SK-N-SH (cell line): ENCODE measurements at regions not wholly inside any gene's neighbourhood (a gene's known extent, or its start where the extent isn't known, plus 50 kb on each side); places are given as distances from the start of the nearest gene placed in this dataset.

ENCODE experiments used
- CTCF ChIA-PET: fragments of 300-600, 350-600 bp; formaldehyde crosslinking; extraction: SDS; loops from one replicate; lab custom pipeline; 2021; lab: Yijun Ruan, JAX
- POLR2A ChIA-PET: fragments of 350-600 bp; sonication (Branson Sonifier 250); formaldehyde crosslinking; extraction: SDS; loops from one replicate; lab custom pipeline; 2020; ENCODE audit warnings: antibody characterized with exemption, inconsistent platforms; lab: Yijun Ruan, JAX
- DNase-seq: peaks from one replicate; pipeline ENCODE4 v3.0.0; 2012
- H2AFZ ChIP-seq: fragments of 200-600 bp; sonication (generic); 2 replicates; pipeline ENCODE4 v1.8.1; 2016; ENCODE audit warnings: antibody characterized with exemption, mild to moderate bottlenecking, low read depth
- H3F3A ChIP-seq: fragments of 200-600 bp; sonication (generic); replicated peaks from 2 replicates; pipeline ENCODE3; 2016; ENCODE audit warnings: antibody characterized with exemption, mild to moderate bottlenecking; ENCODE audit not compliant: insufficient read depth
- H3K27ac ChIP-seq, 2 experiments: fragments of 200-500 bp in 1 of 2; fragments of 200-600 bp in 1 of 2; sonication (Bioruptor generic) in 1 of 2; sonication (generic), shearing (Covaris generic) in 1 of 2; 2 replicates each; pipeline versions ENCODE4 v1.5.1 to v1.6.1; 2014 to 2016; ENCODE audit warnings: low read depth in 2 of 2, inconsistent platforms in 1 of 2, low read length in 1 of 2, mild to moderate bottlenecking in 1 of 2, mixed read lengths in 1 of 2
- H3K27me3 ChIP-seq: fragments of 200-600 bp; sonication (generic), shearing (Covaris generic); 2 replicates; pipeline ENCODE4 v1.6.1; 2016; ENCODE audit warnings: mixed run types; ENCODE audit not compliant: insufficient read depth
- H3K36me3 ChIP-seq, 2 experiments: fragments of 200-500 bp in 1 of 2; fragments of 200-600 bp in 1 of 2; sonication (Bioruptor generic) in 1 of 2; sonication (generic) in 1 of 2; replicated peaks in 1 of 2; 2 replicates each; pipeline versions ENCODE3 to v1.5.1; 2014 to 2016; ENCODE audit warnings: low read length in 1 of 2, mild to moderate bottlenecking in 1 of 2; ENCODE audit not compliant: insufficient read depth in 2 of 2, control insufficient read depth in 1 of 2
- H3K4me1 ChIP-seq, 2 experiments: fragments of 200-500 bp in 1 of 2; fragments of 200-600 bp in 1 of 2; sonication (Bioruptor generic) in 1 of 2; sonication (generic), shearing (Covaris generic) in 1 of 2; 2 replicates each; pipeline versions ENCODE4 v1.5.1 to v1.6.1; 2014 to 2016; ENCODE audit warnings: low read depth in 1 of 2, low read length in 1 of 2, mixed run types in 1 of 2; ENCODE audit not compliant: insufficient read depth in 2 of 2, control insufficient read depth in 1 of 2
- H3K4me2 ChIP-seq: fragments of 200-600 bp; sonication (generic), shearing (Covaris generic); 2 replicates; pipeline ENCODE4 v1.6.1; 2017; ENCODE audit warnings: mixed run types
- H3K4me3 ChIP-seq, 2 experiments: fragments of 200-500 bp in 1 of 2; fragments of 200-600 bp in 1 of 2; sonication (Bioruptor generic) in 1 of 2; sonication (generic), shearing (Covaris generic) in 1 of 2; 2 replicates each; pipeline versions ENCODE4 v1.5.1 to v1.8.1; 2014 to 2016; ENCODE audit warnings: low read depth in 2 of 2, inconsistent platforms in 1 of 2, low read length in 1 of 2, mild to moderate bottlenecking in 1 of 2, mixed read lengths in 1 of 2, moderate library complexity in 1 of 2
- H3K79me2 ChIP-seq: fragments of 200-600 bp; sonication (generic); 2 replicates; pipeline ENCODE4 v1.8.1; 2017; ENCODE audit warnings: mild to moderate bottlenecking; ENCODE audit not compliant: insufficient read depth
- H3K9ac ChIP-seq: fragments of 200-600 bp; sonication (generic); 2 replicates; pipeline ENCODE4 v1.6.1; 2017; ENCODE audit warnings: mixed run types
- H3K9me2 ChIP-seq: fragments of 200-600 bp; sonication (generic); 2 replicates; pipeline ENCODE4 v1.6.1; 2017; ENCODE audit warnings: mixed run types
- H3K9me3 ChIP-seq: fragments of 200-600 bp; sonication (generic); 2 replicates; pipeline ENCODE4 v1.6.1; 2017; ENCODE audit warnings: mixed run types, mild to moderate bottlenecking, moderate library complexity
- H4K20me1 ChIP-seq: fragments of 200-600 bp; sonication (generic); 2 replicates; pipeline ENCODE4 v1.6.1; 2017; ENCODE audit warnings: mild to moderate bottlenecking, mixed run types; ENCODE audit not compliant: insufficient read depth
- CTCF ChIP-seq: fragments of 200-600 bp; sonication (generic); IDR thresholded peaks from 2 replicates; pipeline ENCODE4 v1.6.1; 2017; ENCODE audit warnings: antibody characterized with exemption, mild to moderate bottlenecking, moderate library complexity
- ELF1 ChIP-seq: IDR thresholded peaks from 2 replicates; pipeline ENCODE4 v1.4.0; 2012
- EP300 ChIP-seq, 2 experiments: IDR thresholded peaks; 2 replicates each; pipeline versions ENCODE4 v1.4.0 to v1.6.1; 2012; ENCODE audit warnings: borderline replicate concordance in 1 of 2, low read depth in 1 of 2, low read length in 1 of 2
- EZH2phosphoT487 ChIP-seq: fragments of 200-600 bp; sonication (generic); IDR thresholded peaks from 2 replicates; pipeline ENCODE4 v1.6.1; 2017; ENCODE audit warnings: low read depth, mixed run types, mild to moderate bottlenecking, antibody characterized with exemption, moderate library complexity, borderline replicate concordance
- FOSL2 ChIP-seq: IDR thresholded peaks from 2 replicates; pipeline ENCODE4 v1.4.0; 2012; ENCODE audit warnings: low read depth, mild to moderate bottlenecking, moderate library complexity, borderline replicate concordance
- FOXM1 ChIP-seq: IDR thresholded peaks from 2 replicates; pipeline ENCODE4 v1.4.0; 2012; ENCODE audit warnings: low read depth, mild to moderate bottlenecking
- GATA2 ChIP-seq: sonication (generic); formaldehyde crosslinking; IDR thresholded peaks from 2 replicates; pipeline ENCODE4 v1.5.0; 2020; ENCODE audit warnings: mild to moderate bottlenecking, missing genetic modification reagents
- IRF3 ChIP-seq: fragments of 150-350 bp; IDR thresholded peaks from 2 replicates; pipeline ENCODE4 v1.6.1; 2016; ENCODE audit warnings: mild to moderate bottlenecking, low read depth, low read length
- JUND ChIP-seq: IDR thresholded peaks from 2 replicates; pipeline ENCODE4 v1.4.0; 2012
- MXI1 ChIP-seq: IDR thresholded peaks from 2 replicates; pipeline ENCODE4 v1.6.1; 2012; ENCODE audit warnings: mild to moderate bottlenecking, low read depth, low read length, improper control_type of control experiment
- NRF1 ChIP-seq: IDR thresholded peaks from 2 replicates; pipeline ENCODE4 v1.6.1; 2012; ENCODE audit warnings: low read depth, mild to moderate bottlenecking, low read length
- PBX3 ChIP-seq: IDR thresholded peaks from 2 replicates; pipeline ENCODE4; 2012
- POLR2AphosphoS5 ChIP-seq: IDR thresholded peaks from 2 replicates; pipeline ENCODE4 v1.6.1; 2012; ENCODE audit warnings: low read depth, low read length
- RAD21 ChIP-seq: IDR thresholded peaks from 2 replicates; pipeline ENCODE4 v1.6.1; 2012; ENCODE audit warnings: mild to moderate bottlenecking, low read length
- REST ChIP-seq: IDR thresholded peaks from 2 replicates; pipeline ENCODE4 v1.6.1; 2012; ENCODE audit warnings: mild to moderate bottlenecking, low read depth, low read length, moderate library complexity
- RFX5 ChIP-seq: IDR thresholded peaks from 2 replicates; pipeline ENCODE4 v1.6.1; 2012; ENCODE audit warnings: mild to moderate bottlenecking, improper control_type of control experiment, low read length
- RXRA ChIP-seq: IDR thresholded peaks from 2 replicates; pipeline ENCODE4 v1.4.0; 2012; ENCODE audit warnings: low read depth, mild to moderate bottlenecking, borderline replicate concordance
- SIN3A ChIP-seq: IDR thresholded peaks from 2 replicates; pipeline ENCODE4 v1.6.1; 2012; ENCODE audit warnings: low read depth, mild to moderate bottlenecking, low read length, moderate library complexity, borderline replicate concordance
- SMC3 ChIP-seq: IDR thresholded peaks from 2 replicates; pipeline ENCODE4 v1.6.1; 2012; ENCODE audit warnings: low read depth, low read length, improper control_type of control experiment
- TCF12 ChIP-seq: IDR thresholded peaks from 2 replicates; pipeline ENCODE4 v1.4.0; 2012
- TEAD4 ChIP-seq: IDR thresholded peaks from 2 replicates; pipeline ENCODE4 v1.4.0; 2012; ENCODE audit warnings: mild to moderate bottlenecking, borderline replicate concordance; ENCODE audit not compliant: insufficient read depth
- USF1 ChIP-seq: IDR thresholded peaks from 2 replicates; pipeline ENCODE4 v1.4.0; 2012; ENCODE audit warnings: low read depth, borderline replicate concordance
- WGBS: methylation state at CpG from one replicate; pipeline ENCODE4 v1.1.6; 2017; ENCODE audit warnings: low lambda C conversion rate; 5-methylcytosine and 5-hydroxymethylcytosine counted together

- Histone ChIP-seq H3K9me3 (no peaks in the 10 kb centered on the region), H3K9ac (no peak overlapping the region), H3K4me1 (no peaks in the 10 kb centered on the region), H4K20me1 (no peaks in the 10 kb centered on the region), H3K4me2 (no peak overlapping the region), H3F3A (no peaks in the 10 kb centered on the region), H3K27ac (no peak overlapping the region), H3K27me3 (no peaks in the 10 kb centered on the region), H3K36me3 (no peaks in the 10 kb centered on the region), H3K9me2 (0 out of 2 replicates have a peak, but pooled peaks cover 4% of the 10 kb centered on the region), H3K4me3 (no peak overlapping the region), H3K79me2 (no peaks in the 10 kb centered on the region), H2AFZ (no peak overlapping the region)
- WGBS, result 55% methylated on average over 4 of the region's 4 CpGs
- CTCF ChIA-PET, result no interaction called here
- POLR2A ChIA-PET, result no interaction called here
- DNase-seq, result no peak
- TF ChIP-seq RFX5 (no peak), RAD21 (no peak), SMC3 (no peak), EP300 (IDR thresholded peaks at IDR 0.05; ENCODE audit: borderline replicate concordance in 1 of 2, low read depth in 1 of 2, low read length in 1 of 2) (no peak), GATA2 (no peak)
These were observed 202.5 kb downstream of the PCDH7 start for GRCh38 chr4:30922625-30923024.

GRCh38 chr4:30924495-30924894, 204.3 kb downstream of the PCDH7 start:
- Histone ChIP-seq H3K27ac (no peak overlapping the region), H3K4me3 (no peak overlapping the region), H3K9me3 (no peaks in the 10 kb centered on the region), H2AFZ (no peak overlapping the region), H3K9ac (no peak overlapping the region), H3K27me3 (no peaks in the 10 kb centered on the region), H3K4me2 (no peak overlapping the region), H3K4me1 (no peaks in the 10 kb centered on the region; a peak in 1 of 4 replicates), H3F3A (no peaks in the 10 kb centered on the region), H4K20me1 (no peaks in the 10 kb centered on the region), H3K9me2 (no peaks in the 10 kb centered on the region), H3K79me2 (no peaks in the 10 kb centered on the region), H3K36me3 (no peaks in the 10 kb centered on the region)
- ChIA-PET CTCF (interaction anchor here (0.8 to 1.0 kb wide), 2 partner anchors 121 to 450 kb away, joined by 3 read pairs; no protein-coding TSS in a partner anchor), POLR2A (no interaction called here)
- DNase-seq, result no peak
- TF ChIP-seq IRF3 (no peak), CTCF (no peak), ELF1 (no peak), RXRA (no peak), SIN3A (no peak), USF1 (no peak), GATA2 (no peak), FOXM1 (no peak), REST (no peak), FOSL2 (no peak), EP300 (IDR thresholded peaks at IDR 0.05; ENCODE audit: borderline replicate concordance in 1 of 2, low read depth in 1 of 2, low read length in 1 of 2) (no peak), MXI1 (no peak), EZH2phosphoT487 (no peak), NRF1 (no peak), SMC3 (no peak), PBX3 (no peak), TEAD4 (no peak), TCF12 (no peak), POLR2AphosphoS5 (no peak), JUND (no peak)
